ENCODE measurements at regions not wholly inside any gene's neighbourhood (a gene's known extent, or its start where the extent isn't known, plus 50 kb on each side); places are given as distances from the start of the nearest gene placed in this dataset.

GRCh38 chr6:156449128-156449527, 328.1 kb upstream of the ARID1B start:
- H3K4me3 ChIP-seq (ENCODE audit: low read length): no peak overlapping the region
- peak; percentile 34 for TF ChIP-seq CTCF (IDR thresholded peaks at IDR 0.05; ENCODE audit: insufficient read depth, low read depth, low read length, missing control alignments)
- peak; percentile 71 for DNase-seq (ENCODE audit: low read depth)

- no peak for DNase-seq (ENCODE audit: low read depth)
- no peak for TF ChIP-seq CTCF (IDR thresholded peaks at IDR 0.05; ENCODE audit: insufficient read depth, low read depth, low read length, missing control alignments)
- H3K4me3 ChIP-seq (ENCODE audit: low read length): no peak overlapping the region
Measured at GRCh38 chr6:156448579-156448978, 328.6 kb upstream of the ARID1B start.

- no peak for DNase-seq (ENCODE audit: low read depth)
- no peak overlapping the region for H3K4me3 ChIP-seq (ENCODE audit: low read length)
- no peak for TF ChIP-seq CTCF (IDR thresholded peaks at IDR 0.05; ENCODE audit: insufficient read depth, low read depth, low read length, missing control alignments)
Measured at GRCh38 chr6:156440688-156441087, 336.5 kb upstream of the ARID1B start.

- TF ChIP-seq CTCF (IDR thresholded peaks at IDR 0.05; ENCODE audit: insufficient read depth, low read depth, low read length, missing control alignments): no peak
- DNase-seq (ENCODE audit: low read depth): peak; percentile 6
- H3K4me3 ChIP-seq (ENCODE audit: low read length): no peak overlapping the region
Measured at GRCh38 chr6:156438350-156438923, 338.7 kb upstream of the ARID1B start.

GRCh38 chr6:156437121-156437879, 339.9 kb upstream of the ARID1B start:
- no peak for TF ChIP-seq CTCF (IDR thresholded peaks at IDR 0.05; ENCODE audit: insufficient read depth, low read depth, low read length, missing control alignments)
- DNase-seq (ENCODE audit: low read depth): no peak

GRCh38 chr6:156434795-156435190, 342.4 kb upstream of the ARID1B start:
- no peak for TF ChIP-seq CTCF (IDR thresholded peaks at IDR 0.05; ENCODE audit: insufficient read depth, low read depth, low read length, missing control alignments)
- H3K4me3 ChIP-seq (ENCODE audit: low read length): no peak overlapping the region
- no peak for DNase-seq (ENCODE audit: low read depth)

More at GRCh38 chr6:156437121-156437879, 339.9 kb upstream of the ARID1B start:
- no peak overlapping the region for H3K4me3 ChIP-seq (ENCODE audit: low read length)
